Non-pigmented ciliary epithelial cell (primary cell): ENCODE measurements at regions not wholly inside any gene's neighbourhood (a gene's known extent, or its start where the extent isn't known, plus 50 kb on each side); places are given as distances from the start of the nearest gene placed in this dataset.

ENCODE experiments used
- DNase-seq: peaks from one replicate; pipeline ENCODE4 v3.0.0-alpha.2; 2010; ENCODE audit warnings: low read depth

DNA sequence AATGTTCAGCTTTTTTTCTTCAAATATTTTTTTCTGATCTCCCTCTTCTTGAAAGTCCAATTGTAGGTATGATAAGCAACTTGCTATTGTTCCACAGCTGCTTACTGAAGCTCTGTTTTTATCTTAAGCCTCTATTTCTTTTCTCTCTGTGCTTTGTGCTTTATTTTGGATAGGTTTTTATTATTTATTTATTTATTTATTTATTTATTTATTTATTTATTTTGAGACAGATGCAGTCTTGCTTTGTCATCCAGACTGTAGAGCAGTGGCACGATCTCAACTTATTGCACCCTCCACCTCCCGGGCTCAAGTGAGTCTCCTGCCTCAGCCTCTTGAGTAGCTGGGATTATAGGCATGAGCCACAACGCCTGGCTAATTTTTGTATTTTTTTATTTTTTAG, 199.4 kb downstream of the KLF12 start:
- no peak for DNase-seq

DNA sequence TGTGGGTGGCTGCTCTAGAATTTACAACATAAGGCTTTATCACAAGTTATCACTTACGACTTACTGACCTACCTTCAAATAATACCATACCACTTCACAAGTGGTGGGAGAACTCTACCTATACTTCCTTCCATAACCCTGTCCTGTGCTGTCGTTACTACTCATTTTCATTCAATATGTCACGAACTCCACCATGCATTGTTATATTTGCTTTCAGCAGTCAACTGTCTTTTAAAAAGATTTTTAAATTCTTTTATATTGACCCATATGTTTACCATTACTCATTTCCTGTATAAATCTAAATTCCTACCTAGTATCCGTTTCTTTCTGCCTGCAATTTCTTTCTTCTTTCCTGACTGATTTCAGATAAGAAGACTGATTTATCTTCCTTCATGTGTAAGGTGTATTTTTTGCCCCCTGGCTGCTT, 200.0 kb downstream of the KLF12 start:
- DNase-seq, result no peak

DNA sequence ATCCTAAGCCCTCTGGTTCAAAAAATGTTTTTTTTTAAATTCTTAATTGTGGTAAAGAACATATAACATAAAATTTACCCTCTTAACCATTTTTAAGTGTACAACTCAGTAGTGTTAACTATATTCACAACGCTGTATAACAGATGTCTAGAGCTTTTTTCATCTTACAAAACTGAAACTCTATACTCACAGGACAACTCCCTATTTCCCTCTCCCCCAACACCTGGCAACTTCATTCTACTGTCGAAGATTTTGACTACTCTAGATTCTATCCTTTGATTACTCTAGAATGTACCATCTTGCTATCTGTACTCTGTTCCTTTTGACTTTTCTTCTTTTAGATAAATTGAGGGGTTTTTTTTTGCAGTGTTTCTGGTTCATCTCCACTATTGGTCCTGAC, 200.4 kb downstream of the KLF12 start:
- DNase-seq, result no peak

DNA sequence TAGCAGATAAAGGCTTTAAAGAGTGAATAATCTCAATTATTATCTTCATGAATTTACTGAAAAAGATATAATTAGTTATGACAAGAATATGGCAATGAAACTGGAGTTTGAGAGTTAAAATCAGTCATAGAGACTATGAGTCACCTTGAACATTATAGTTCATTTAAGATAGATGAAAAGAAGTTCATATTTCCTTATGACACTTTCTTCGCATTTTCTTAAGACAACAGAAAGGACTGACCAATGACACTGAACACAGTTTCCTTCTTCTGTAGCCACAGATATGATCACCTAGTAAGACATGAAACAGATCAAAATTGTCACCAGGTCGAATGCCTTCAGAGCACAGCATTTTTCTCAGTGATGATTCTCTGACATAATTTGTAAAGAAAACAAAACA, 202.1 kb downstream of the KLF12 start:
- no peak for DNase-seq

DNA sequence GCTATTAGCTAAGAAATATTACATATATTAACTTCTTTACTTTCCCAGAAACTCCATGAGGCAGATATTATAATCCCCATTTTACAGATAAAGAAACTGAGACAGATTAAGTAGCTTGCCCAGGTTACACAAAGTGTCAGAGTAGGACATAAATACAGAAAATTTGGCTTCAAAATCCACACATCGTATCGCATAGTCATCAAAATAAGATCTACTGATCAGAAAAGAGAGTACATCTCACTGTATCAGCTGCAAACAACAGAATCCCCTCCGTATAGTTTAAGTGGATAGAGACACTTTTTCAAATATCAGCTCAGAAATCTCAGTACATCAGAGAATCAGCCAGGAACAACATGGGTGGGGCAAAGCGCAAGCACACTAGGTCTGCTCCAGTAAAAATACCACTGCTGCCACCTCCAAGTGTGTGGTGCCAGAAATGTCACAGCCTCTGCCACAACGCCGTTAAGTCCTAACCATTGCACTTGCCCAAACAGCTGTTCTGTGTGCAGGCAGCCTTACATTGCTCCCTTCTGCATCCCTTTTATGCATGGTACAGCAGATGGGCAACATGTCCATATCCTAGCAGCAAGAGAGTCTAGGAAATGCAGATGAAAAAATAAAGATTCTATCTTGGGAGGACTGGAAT, 204.8 kb downstream of the KLF12 start:
- DNase-seq, result no peak

DNA sequence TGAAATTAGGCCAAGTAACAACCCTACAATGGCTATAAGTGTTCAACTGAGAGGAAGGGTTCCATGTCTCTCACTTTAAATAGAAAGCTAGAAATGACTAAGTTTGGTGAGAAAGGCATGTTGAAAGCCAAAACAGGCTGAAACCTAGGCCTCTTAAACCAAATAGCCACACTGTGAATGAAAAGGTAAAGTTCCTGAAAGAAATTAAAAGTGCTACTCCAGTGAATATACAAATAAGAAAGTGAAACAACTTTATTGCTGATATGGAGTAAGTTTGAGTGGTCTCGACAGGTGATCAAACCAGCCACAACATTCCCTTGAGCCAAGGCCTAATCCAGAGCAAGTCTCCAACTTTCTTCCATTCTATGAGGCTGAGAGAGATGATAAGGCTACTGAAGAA, 209.6 kb downstream of the KLF12 start:
- no peak for DNase-seq

DNA sequence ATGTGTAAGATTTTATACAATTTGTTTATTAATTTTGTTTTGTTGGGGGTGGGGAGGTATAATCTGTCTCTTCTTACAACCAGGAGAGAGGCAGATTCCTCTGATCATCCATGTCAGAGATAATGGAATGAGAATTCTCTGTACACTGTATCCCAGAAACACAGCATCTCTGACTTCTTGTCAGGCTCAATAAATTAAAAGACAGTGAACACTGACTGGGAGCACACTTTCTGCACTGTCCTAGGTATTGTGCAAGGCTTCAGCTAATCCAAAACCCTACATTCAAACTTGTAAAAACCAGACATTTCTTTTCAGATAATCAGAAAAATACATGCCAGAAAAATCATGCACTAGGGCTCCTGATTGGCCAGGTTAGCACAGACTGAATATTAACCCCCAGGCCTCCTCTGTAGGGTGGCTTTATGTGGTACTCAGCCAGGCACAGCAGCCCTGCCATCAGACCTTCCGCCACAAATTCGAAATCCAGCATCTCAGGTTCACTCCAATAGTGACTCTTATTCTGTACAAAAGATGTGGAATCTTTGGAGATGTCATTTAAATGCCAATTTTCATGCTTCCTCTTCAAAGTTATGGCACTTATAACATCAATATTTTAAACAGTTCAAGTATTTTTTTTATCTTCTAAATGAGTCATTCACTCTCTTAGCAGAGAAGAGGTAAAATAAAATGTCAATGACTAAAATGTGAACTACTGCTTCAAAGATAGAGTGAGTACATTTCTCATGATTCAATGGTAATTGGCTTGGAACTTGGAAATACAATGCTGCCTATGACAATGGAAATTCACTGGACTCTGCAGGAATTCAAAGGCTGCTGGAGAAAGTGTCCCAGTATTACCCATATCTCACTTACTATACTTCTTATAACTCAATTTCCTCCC, 211.5 kb downstream of the KLF12 start:
- DNase-seq, result no peak

DNA sequence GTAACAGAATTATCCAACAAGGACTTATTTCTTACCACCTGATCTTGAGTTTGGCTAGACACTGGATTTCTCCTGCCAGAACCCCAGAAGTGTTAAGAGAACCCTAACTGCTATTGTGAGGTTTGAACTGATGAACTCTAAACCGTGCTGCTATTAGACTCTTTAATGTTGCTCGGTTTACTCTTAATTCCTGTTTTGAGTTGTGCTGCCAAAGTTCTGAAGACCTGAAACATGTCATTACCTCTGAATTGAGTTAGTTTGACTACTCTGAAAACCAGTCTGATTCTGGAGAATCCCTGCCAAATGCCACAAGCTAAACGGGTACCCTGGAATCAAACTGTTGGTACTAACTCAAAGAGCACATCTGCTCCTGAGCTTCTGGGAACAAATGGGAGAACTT, 215.5 kb downstream of the KLF12 start:
- DNase-seq, result no peak

DNA sequence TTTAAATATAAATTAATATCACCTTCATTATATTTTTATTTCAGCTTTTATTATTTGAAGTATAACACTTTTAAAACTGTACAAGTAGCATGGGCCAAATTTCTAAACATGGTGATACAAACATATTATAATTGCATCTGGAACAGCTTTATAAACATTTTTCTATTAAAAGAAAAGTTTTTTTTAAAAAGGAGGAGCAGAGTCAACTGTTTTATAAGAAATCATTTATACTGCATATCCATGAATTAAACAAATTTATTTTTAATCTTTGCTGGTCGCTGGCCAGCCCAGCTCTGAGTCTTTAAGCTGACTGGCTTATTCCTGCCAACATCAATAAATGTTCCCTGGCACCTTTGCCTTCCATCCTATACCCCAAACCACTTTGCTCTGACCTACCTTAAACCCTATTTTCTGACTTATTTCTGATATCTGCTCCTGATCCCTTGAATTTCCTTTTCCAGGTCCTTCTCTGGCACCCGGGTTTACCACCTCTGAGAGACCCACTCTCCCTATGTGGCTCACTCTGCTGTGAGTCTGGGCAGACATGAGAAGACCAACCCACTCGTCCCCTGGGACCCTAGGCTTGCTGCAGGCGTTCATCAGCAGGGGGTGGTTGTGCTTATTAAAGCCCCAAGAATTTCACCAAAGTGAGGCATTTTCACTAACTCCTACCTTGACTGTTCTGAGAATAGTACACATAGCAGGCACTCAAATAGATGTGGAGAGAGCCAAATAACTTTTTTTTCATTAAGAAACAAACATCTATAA, 220.3 kb downstream of the KLF12 start:
- no peak for DNase-seq

DNA sequence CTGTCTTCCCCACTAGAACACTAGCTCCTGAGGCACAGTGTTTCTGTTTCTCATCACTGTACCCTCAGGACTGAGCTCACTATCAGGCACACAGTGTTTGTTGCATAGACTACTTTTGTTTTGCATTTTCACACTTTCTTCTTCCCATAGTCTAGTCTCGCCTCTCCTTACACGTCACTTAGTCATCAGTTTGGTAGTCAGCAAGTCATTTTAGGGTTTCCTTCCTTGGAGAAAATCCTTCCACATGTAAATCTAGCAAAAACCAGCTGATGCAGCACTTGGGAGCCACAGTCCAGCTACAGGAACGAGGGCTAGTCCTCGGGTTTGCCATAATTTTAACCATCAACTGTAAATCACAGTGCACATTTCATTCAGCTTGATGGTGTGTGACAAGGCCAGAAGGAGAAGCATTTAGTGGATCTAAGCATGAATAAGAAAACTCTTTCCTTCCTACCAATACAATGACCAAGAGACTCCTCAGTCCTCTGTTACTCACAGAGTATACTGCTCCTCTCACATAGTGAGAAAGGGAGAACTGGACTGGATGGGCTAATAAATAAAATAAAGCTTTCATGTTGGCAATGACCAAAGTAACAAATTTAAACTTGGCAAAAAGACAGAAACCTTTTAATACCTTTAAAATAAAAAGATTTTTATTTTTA, 221.0 kb downstream of the KLF12 start:
- DNase-seq, result no peak

DNA sequence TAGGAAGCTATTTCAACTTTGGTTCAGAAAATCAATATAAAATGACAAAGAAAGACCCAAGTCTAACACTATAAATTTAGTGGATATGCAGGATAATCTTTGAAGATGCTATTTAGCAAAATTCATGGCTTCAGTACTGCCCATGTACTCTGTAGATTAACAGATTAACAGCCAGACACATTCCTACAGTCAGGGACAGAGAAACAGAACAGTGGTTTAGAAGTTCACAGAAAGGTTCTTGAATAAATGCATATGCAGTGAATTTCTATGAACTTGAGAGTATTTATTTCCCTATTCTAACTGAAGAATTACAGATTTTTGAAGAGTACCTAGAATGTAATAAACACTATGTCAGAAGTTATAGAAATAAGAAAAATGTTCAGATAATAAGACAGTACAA, 222.8 kb downstream of the KLF12 start:
- DNase-seq, result no peak

DNA sequence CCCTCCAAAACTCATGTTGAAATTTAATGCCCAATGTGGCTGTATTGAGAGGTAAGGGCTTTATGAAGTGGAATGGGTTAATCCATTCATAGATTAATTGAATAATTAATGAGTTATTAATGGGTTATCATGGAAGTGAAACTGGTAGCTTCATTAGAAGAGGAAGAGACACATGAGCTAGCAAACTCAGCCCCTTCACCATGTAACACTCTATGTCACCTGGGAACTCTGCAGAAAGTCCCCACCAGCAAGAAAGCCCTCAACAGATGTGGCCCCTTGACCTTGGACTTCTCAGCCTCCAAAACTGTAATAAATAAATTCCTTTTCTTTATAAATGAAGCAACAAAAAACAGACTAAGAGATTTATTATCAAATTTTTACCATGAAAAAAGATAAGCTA, 223.5 kb downstream of the KLF12 start:
- no peak for DNase-seq

DNA sequence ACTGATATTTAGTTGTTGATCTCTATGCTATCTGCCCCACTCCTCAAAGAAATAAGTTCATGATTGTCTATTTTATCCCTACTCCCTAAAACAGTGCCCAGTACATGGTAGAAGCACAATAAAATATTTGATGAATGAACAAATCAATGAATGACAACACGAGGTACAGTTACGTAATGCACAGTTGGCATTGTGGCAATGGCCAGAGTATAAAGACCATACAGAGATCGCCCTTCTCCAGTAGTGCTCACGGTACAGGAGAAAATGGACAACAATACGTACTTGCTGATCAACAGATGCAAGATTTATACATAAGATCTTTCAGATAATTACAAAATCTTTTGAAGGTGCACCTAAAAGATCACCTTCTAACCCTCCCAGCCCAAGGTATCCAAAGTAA, 225.4 kb downstream of the KLF12 start:
- DNase-seq, result no peak

DNA sequence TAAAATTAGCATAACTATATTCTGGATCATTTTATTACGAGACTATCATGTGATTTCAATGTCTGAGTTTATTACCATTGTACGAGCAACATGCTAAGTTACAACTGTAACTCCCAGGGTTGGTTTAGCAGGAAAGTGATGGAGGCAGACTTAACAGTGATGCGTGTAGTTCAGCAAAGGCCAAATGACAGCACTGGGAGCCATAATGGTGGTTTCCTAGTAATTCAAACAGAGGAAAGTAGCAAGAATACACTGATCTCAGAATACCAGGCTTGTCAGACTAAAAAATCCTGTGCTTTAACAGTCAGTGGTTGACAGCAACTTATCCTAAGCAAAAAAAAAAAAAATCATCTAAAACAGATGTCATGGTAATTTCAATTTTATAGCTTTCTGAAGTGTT, 229.6 kb downstream of the KLF12 start:
- DNase-seq, result no peak

DNA sequence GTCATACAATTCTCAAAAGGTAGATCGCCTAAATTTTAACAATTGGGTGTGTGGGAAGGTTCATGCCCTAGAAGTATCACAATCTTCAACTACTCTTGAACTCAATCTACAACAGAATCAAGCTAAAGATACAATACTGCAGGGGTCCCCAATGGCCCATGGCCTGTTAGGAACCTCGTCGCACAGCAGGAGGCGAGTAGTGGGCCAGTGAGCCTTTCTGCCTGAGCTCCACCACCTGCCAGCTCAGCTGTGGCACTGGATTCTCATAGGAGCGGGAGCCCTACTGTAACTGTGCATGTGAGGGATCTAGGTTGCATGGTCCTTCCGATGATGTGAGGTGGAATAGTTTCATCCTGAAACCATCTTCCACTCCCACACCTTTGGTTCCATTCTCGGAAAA, 230.6 kb downstream of the KLF12 start:
- no peak for DNase-seq

DNA sequence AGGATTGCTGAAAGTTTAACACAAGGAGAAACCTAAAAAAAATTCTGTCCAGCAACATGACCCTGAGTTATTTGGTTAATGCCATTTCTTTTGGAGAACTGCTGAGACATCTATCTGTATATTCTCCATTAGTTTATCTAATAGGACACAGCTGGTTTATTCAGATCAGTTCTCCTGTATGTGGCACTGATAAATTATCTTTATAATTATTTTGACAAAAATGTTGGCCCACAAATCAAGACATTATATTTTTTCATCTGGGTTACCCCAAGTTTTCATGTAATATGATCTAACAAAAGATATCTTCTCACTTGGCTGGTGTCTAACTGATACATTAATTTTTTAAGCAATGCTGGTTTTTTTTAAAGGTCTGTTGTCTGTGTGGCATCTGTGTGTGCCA, 231.4 kb downstream of the KLF12 start:
- DNase-seq, result no peak

DNA sequence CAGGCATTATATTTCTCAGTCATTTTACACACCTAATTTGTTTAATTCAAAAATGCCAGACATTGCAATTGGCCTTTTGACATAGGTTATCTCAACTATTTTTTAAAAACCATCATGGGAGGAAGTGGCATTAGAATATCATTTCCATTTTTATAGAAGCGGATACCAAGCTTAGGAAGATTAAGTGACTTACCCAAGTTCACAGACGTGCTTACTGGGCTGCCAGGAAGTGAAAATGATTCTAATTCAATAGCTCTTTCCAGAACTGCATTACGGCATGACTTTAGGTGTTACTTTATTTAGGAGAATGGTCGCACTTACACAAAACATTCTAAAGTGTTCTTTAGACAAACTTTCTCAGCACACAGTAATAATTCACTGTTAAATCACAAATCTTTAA, 231.9 kb downstream of the KLF12 start:
- DNase-seq, result no peak

DNA sequence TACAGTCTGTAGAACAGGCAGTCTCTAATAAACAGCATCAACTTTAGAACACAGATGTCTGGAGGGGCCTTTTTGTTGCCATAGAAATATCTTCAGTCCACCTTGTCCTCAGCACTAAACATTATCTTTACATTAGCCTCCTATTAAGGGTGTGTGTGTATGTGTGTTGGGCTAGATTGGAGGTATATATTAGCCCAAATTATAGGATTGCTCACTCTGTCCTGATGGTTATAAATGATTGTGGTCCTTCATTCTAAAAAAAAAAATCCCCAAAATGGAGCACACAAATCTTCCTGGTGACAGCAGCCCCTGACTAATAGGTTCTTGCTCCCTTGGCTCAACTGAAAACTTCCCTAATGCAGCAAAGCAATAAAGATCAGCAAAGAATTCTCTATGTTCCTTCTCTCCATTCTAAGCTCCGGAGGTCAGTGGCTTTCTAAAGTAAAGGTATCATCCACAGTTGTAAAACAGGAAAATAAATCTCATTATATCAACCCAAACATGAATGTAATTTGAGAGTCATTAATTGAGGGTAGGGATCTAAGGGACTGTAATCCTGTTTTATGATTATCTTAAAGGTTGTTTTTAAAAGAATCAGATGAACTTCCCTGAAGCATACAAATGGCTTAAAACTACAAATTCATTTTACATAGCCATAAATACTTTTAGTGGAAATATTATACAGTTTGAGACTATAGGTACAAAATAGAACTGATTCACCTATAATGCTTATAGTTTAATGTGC, 232.7 kb downstream of the KLF12 start:
- no peak for DNase-seq

DNA sequence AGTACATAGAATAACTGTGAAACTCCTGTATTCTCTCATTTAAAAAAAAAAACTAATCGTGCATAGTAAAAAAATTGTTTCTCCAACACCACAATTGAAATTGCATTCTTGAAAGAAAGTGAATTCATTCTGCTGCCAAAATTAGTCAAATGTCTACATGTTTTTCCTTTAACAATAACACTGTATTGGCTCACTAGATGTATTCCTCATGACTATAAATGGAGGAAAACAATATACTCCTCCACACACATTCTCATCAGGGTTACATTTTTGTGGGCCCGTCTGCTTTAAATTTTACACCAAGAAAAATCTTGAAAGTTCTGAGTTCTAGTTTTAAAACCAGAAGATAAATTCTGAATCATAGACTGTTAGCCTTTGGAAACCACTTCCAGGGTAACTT, 233.6 kb downstream of the KLF12 start:
- no peak for DNase-seq

DNA sequence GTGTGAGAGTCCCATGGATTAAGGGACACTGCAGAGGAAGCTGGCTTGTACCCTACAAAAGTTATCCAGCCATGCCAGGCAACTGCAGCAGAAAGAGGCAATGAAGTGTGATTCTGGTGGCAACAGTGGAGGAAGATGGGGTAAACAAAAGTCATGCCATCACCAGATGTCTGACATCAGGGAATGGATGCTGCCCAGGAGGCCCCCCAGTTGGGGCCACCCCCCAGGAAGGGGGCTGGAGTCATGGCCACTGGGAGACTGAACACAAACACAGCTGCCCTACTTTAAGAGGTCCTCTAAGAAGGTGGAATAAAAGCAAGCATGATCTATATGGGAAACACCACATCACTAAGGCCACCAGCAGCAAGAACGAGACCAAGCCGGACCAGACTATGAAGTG, 235.3 kb downstream of the KLF12 start:
- no peak for DNase-seq

DNA sequence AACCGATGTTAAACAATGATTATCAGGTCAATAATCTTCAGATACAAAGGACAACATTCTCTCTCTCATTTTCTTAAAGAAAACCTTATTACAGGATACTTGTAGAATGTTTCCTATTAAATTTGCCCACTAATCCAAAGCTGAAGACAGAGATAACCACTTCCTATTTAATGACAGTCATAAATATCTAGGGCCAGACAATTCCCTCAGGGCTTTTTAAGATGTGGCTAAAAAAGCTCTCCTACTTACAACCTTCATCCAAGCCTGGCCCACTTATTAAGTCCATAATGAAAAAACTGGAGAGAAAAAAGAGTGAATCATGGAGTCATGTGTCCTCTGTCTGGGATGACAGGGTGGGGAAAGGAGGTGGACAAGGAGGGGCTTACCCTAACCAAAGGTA, 235.9 kb downstream of the KLF12 start:
- no peak for DNase-seq
